GM21447 (cell line): ENCODE measurements at regions not wholly inside any gene's neighbourhood (a gene's known extent, or its start where the extent isn't known, plus 50 kb on each side); places are given as distances from the start of the nearest gene placed in this dataset.

ENCODE experiments used
- ATAC-seq: cut with Tn5 transposase; IDR thresholded peaks from one replicate; pipeline ENCODE4 v1.9.1; 2021; ENCODE audit not compliant: unreplicated experiment

GRCh38 chr13:107078229-107078765 lies 510.4 kb upstream of the ARGLU1 start:
- ATAC-seq = no peak

- no peak for ATAC-seq
Observed at GRCh38 chr13:107076801-107077200, 508.9 kb upstream of the ARGLU1 start.

- no peak for ATAC-seq
Observed at GRCh38 chr13:107075576-107075975, 507.6 kb upstream of the ARGLU1 start.

GRCh38 chr13:107070792-107071191 lies 502.9 kb upstream of the ARGLU1 start:
- no peak for ATAC-seq

GRCh38 chr13:107069108-107069776 lies 501.3 kb upstream of the ARGLU1 start:
- ATAC-seq = no peak

GRCh38 chr13:107067381-107067780 lies 499.4 kb upstream of the ARGLU1 start:
- no peak for ATAC-seq

GRCh38 chr13:107066355-107066754 lies 498.4 kb upstream of the ARGLU1 start:
- ATAC-seq = no peak

GRCh38 chr13:107065036-107065435 lies 497.1 kb upstream of the ARGLU1 start:
- no peak for ATAC-seq

- no peak for ATAC-seq
Observed at GRCh38 chr13:107057028-107057631, 489.2 kb upstream of the ARGLU1 start.

GRCh38 chr13:107043021-107043956 lies 475.4 kb upstream of the ARGLU1 start:
- ATAC-seq = no peak

GRCh38 chr13:107035778-107036177 lies 467.8 kb upstream of the ARGLU1 start:
- ATAC-seq = no peak

GRCh38 chr13:107035186-107035585 lies 467.2 kb upstream of the ARGLU1 start:
- ATAC-seq = no peak

GRCh38 chr13:107034236-107034872 lies 466.4 kb upstream of the ARGLU1 start:
- ATAC-seq = no peak

- ATAC-seq = no peak
Observed at GRCh38 chr13:107031716-107032115, 463.8 kb upstream of the ARGLU1 start.

GRCh38 chr13:107028751-107029150 lies 460.8 kb upstream of the ARGLU1 start:
- no peak for ATAC-seq

GRCh38 chr13:107025991-107026390 lies 458.1 kb upstream of the ARGLU1 start:
- no peak for ATAC-seq

- no peak for ATAC-seq
Observed at GRCh38 chr13:107023335-107023734, 455.4 kb upstream of the ARGLU1 start.

GRCh38 chr13:107020393-107020792 lies 452.5 kb upstream of the ARGLU1 start:
- no peak for ATAC-seq

GRCh38 chr13:107018285-107018684 lies 450.3 kb upstream of the ARGLU1 start:
- ATAC-seq = no peak

- no peak for ATAC-seq
Observed at GRCh38 chr13:107006661-107007060, 438.7 kb upstream of the ARGLU1 start.

- ATAC-seq = no peak
Observed at GRCh38 chr13:107005577-107005976, 437.6 kb upstream of the ARGLU1 start.
